Thyroid gland (tissue), 4 donors: ENCODE measurements at regions not wholly inside any gene's neighbourhood (a gene's known extent, or its start where the extent isn't known, plus 50 kb on each side); places are given as distances from the start of the nearest gene placed in this dataset.
"Not testable (repeated sequence)": the region's sequence is repeated elsewhere in the genome, so short reads cannot be mapped to it uniquely, and the experiment has no call there.

ENCODE experiments used
- DNase-seq, 2 donors: peaks; one replicate each; pipeline ENCODE4 v3.0.0-alpha.2; 2019
- H3K27ac ChIP-seq, 3 donors: fragments of 200-600 bp; sonication (generic); 1 replicate in 2 of 3; 2 replicates in 1 of 3; pipeline ENCODE4 v1.5.1; 2016 to 2019; ENCODE audit warnings: mild to moderate bottlenecking in 1 of 3, moderate library complexity in 1 of 3
- H3K27me3 ChIP-seq: fragments of 200-600 bp; sonication (generic); one replicate; pipeline ENCODE4 v1.5.1; 2019
- H3K36me3 ChIP-seq, 2 donors: fragments of 200-600 bp; sonication (generic); one replicate each; pipeline ENCODE4 v1.5.1; 2016 to 2019
- H3K4me1 ChIP-seq, 2 donors: fragments of 200-600 bp; sonication (generic); one replicate each; pipeline ENCODE4 v1.5.1; 2017 to 2019
- H3K4me3 ChIP-seq, 3 donors: fragments of 200-600 bp; sonication (generic); replicated peaks in 1 of 3; 1 replicate in 2 of 3; 2 replicates in 1 of 3; pipeline ENCODE4 v1.5.1; 2016; ENCODE audit warnings: mild to moderate bottlenecking in 1 of 3
- H3K9me3 ChIP-seq: fragments of 200-600 bp; sonication (generic); one replicate; pipeline ENCODE4 v1.5.1; 2017
- POLR2A ChIP-seq, 2 donors: fragments of 450-650 bp; IDR thresholded peaks; one replicate each; pipeline ENCODE4 v1.6.1; 2017; ENCODE audit warnings: antibody characterized with exemption in 2 of 2, mild to moderate bottlenecking in 2 of 2, moderate library complexity in 1 of 2
- WGBS, 2 donors: methylation state at CpG; one replicate each; pipeline ENCODE4 v1.1.5; 2017; 5-methylcytosine and 5-hydroxymethylcytosine counted together
- intact Hi-C: fragments of 100-400 bp; cut with DNase I; formaldehyde crosslinking; loops from one replicate; pipeline ENCODE4 v1.15.1; 2023
- TF ChIP-seq, protein P1 (sequence below), 6 experiments: fragments of 200-600 bp in 3 of 6; fragments of 450-650 bp in 3 of 6; sonication (generic) in 3 of 6; IDR thresholded peaks; one replicate each; pipeline ENCODE4 v1.5.1; 2016 to 2019; ENCODE audit warnings: antibody characterized with exemption in 6 of 6, mild to moderate bottlenecking in 2 of 6, inconsistent platforms in 1 of 6, moderate library complexity in 1 of 6

GRCh38 chr11:130675917-130676316, 227.5 kb downstream of the ADAMTS15 start:
- 61 to 78% methylated on average over 1 of the region's 1 CpG for WGBS, 2 donors
- Histone ChIP-seq H3K9me3 (no peaks in the 10 kb centered on the region), H3K4me1 (peaks cover 29 to 53% of the 10 kb centered on the region in 2 donors), H3K27me3 (no peaks in the 10 kb centered on the region), H3K27ac (peak overlapping the region in 2 of 3 donors; percentile 3 to 34), H3K4me3 (no peak overlapping the region), H3K36me3 (no peaks in the 10 kb centered on the region)
- DNase-seq = no peak
- intact Hi-C loops = no loop called here
- TF ChIP-seq POLR2A (IDR thresholded peaks at IDR 0.05) = no peak
- TF ChIP-seq, protein P1, sequence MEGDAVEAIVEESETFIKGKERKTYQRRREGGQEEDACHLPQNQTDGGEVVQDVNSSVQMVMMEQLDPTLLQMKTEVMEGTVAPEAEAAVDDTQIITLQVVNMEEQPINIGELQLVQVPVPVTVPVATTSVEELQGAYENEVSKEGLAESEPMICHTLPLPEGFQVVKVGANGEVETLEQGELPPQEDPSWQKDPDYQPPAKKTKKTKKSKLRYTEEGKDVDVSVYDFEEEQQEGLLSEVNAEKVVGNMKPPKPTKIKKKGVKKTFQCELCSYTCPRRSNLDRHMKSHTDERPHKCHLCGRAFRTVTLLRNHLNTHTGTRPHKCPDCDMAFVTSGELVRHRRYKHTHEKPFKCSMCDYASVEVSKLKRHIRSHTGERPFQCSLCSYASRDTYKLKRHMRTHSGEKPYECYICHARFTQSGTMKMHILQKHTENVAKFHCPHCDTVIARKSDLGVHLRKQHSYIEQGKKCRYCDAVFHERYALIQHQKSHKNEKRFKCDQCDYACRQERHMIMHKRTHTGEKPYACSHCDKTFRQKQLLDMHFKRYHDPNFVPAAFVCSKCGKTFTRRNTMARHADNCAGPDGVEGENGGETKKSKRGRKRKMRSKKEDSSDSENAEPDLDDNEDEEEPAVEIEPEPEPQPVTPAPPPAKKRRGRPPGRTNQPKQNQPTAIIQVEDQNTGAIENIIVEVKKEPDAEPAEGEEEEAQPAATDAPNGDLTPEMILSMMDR (IDR thresholded peaks at IDR 0.05) = no peak

- H3K27me3 ChIP-seq = no peaks in the 10 kb centered on the region
- DNase-seq = peak in 1 of 2 donors; percentile 54
- H3K36me3 ChIP-seq = no peaks in the 10 kb centered on the region
- intact Hi-C loops = no loop called here
- peak overlapping the region in 2 of 3 donors; percentile 19 to 53 for H3K27ac ChIP-seq
- TF ChIP-seq POLR2A (IDR thresholded peaks at IDR 0.05) = no peak
- TF ChIP-seq, protein P1 (IDR thresholded peaks at IDR 0.05) = no peak
- H3K4me3 ChIP-seq = no peak overlapping the region
- WGBS, 2 donors = 65 to 69% methylated on average over 6 of the region's 6 CpGs
- no peaks in the 10 kb centered on the region for H3K9me3 ChIP-seq
- H3K4me1 ChIP-seq = peaks cover 12 to 42% of the 10 kb centered on the region in 2 donors
These were observed 229.2 kb downstream of the ADAMTS15 start for GRCh38 chr11:130677486-130678153.

- Histone ChIP-seq H3K27me3 (no peaks in the 10 kb centered on the region), H3K4me1 (peaks cover 4 to 31% of the 10 kb centered on the region in 2 donors), H3K27ac (no peak overlapping the region), H3K9me3 (no peaks in the 10 kb centered on the region), H3K4me3 (no peak overlapping the region), H3K36me3 (no peaks in the 10 kb centered on the region)
- no peak for TF ChIP-seq POLR2A (IDR thresholded peaks at IDR 0.05)
- intact Hi-C loops = no loop called here
- DNase-seq = no peak
- 85 to 91% methylated on average over 4 of the region's 4 CpGs for WGBS, 2 donors
These were observed 230.8 kb downstream of the ADAMTS15 start for GRCh38 chr11:130679247-130679646.

DNA sequence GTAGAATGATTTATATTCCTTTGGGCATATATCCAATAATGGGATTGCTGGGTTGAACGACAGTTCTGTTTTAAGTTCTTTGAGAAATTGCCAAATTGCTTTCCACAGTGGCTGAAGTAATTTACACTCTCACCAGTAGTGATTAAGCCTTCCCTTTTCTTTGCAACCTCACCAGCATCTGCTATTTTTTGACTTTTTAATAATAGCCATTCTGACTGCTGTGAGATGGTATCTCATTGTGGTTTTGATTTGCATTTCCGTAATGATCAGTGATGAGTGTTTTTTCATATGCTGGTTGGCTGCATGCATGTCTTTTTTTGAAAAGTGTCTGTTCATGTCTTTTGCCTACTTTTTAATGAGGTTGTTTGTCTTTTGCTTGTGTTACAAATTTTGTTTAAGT, 233.8 kb downstream of the SNX19 start:
- H3K36me3 ChIP-seq, H3K27me3 ChIP-seq, H3K4me3 ChIP-seq, DNase-seq, intact Hi-C loops, H3K9me3 ChIP-seq, H3K4me1 ChIP-seq, H3K27ac ChIP-seq: not testable (repeated sequence)
- 89 to 93% methylated on average over 2 of the region's 2 CpGs for WGBS, 2 donors

GRCh38 chr11:130689222-130689908, 226.9 kb downstream of the SNX19 start:
- Histone ChIP-seq H3K4me3 (no peak overlapping the region), H3K9me3 (no peaks in the 10 kb centered on the region), H3K4me1 (peaks cover 0 to 8% of the 10 kb centered on the region in 2 donors), H3K36me3 (no peaks in the 10 kb centered on the region), H3K27ac (peak overlapping the region in 2 of 3 donors; percentile 21 to 48), H3K27me3 (no peaks in the 10 kb centered on the region)
- 67% methylated on average over 4 of the region's 4 CpGs for WGBS, 2 donors
- DNase-seq = no peak
- TF ChIP-seq POLR2A (IDR thresholded peaks at IDR 0.05) = no peak
- TF ChIP-seq, protein P1 (IDR thresholded peaks at IDR 0.05) = no peak
- intact Hi-C loops = no loop called here

- Histone ChIP-seq H3K27me3 (no peaks in the 10 kb centered on the region), H3K4me3 (no peak overlapping the region), H3K4me1 (peaks cover 0 to 8% of the 10 kb centered on the region in 2 donors), H3K36me3 (no peaks in the 10 kb centered on the region), H3K9me3 (no peaks in the 10 kb centered on the region), H3K27ac (no peak overlapping the region)
- WGBS, 2 donors = 79 to 91% methylated on average over 2 of the region's 2 CpGs
- DNase-seq = no peak
- no peak for TF ChIP-seq POLR2A (IDR thresholded peaks at IDR 0.05)
- TF ChIP-seq, protein P1 (IDR thresholded peaks at IDR 0.05) = no peak
- intact Hi-C loops = no loop called here
These were observed 224.7 kb downstream of the SNX19 start for GRCh38 chr11:130691581-130691980.
